ENCODE measurements at regions not wholly inside any gene's neighbourhood (a gene's known extent, or its start where the extent isn't known, plus 50 kb on each side); places are given as distances from the start of the nearest gene placed in this dataset.

DNA sequence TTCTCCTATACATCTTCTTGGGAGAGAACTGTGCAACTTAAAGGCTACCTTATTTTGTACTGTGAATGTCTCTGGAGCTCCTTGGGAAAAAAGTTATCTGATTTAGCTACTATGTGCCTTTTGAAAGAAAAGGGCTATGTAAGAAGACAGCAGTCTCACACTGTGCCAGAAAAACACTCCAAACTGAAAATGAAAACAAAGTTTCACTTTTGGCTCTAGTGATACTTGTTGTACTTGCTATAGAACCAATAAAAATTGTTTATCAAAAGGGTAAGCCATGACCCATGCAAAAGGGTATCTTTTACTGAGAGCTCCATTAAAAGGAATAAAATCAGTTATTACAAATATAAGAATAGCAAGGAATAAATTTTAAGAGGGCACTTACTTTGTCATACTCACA lies 2270.0 kb downstream of the ARAP2 start:
- TF ChIP-seq YY1 (IDR thresholded peaks at IDR 0.05; ENCODE audit: insufficient read depth, insufficient read length) (no peak), ZNF274 (IDR thresholded peaks at IDR 0.05; ENCODE audit: low read depth, low read length) (no peak)

All from NT2/D1 (cell line).